LNCaP clone FGC (cell line): ENCODE measurements at regions not wholly inside any gene's neighbourhood (a gene's known extent, or its start where the extent isn't known, plus 50 kb on each side); places are given as distances from the start of the nearest gene placed in this dataset.
"Not testable (repeated sequence)": the region's sequence is repeated elsewhere in the genome, so short reads cannot be mapped to it uniquely, and the experiment has no call there.

Experiments used
- DNase-seq: peaks from one replicate; pipeline ENCODE4 v3.0.0-alpha.2; 2011; ENCODE audit warnings: low read depth
- H3K4me3 ChIP-seq: 2 replicates; pipeline ENCODE4 v1.5.1; 2011; ENCODE audit warnings: mild to moderate bottlenecking, low read depth, low read length, control low read depth
- CTCF ChIP-seq: IDR thresholded peaks from 2 replicates; pipeline ENCODE4 v1.5.1; 2012; ENCODE audit warnings: mild to moderate bottlenecking; ENCODE audit not compliant: control insufficient read depth, insufficient read depth; ENCODE audit errors: extremely low read depth

- no peak overlapping the region for H3K4me3 ChIP-seq
- no peak for DNase-seq
- TF ChIP-seq CTCF = no peak
Measured at GRCh38 chr2:131724019-131724418, 196.3 kb downstream of the CCDC74A start.

- H3K4me3 ChIP-seq, DNase-seq: not testable (repeated sequence)
Measured at GRCh38 chr2:131728451-131728850, 200.8 kb downstream of the CCDC74A start.

- H3K4me3 ChIP-seq, DNase-seq: not testable (repeated sequence)
Measured at GRCh38 chr2:131733530-131733929, 205.8 kb downstream of the CCDC74A start.

- not testable (repeated sequence) for H3K4me3 ChIP-seq
Measured at GRCh38 chr2:131736406-131736805, 208.7 kb downstream of the CCDC74A start.

GRCh38 chr2:131738533-131738932 is 210.8 kb downstream of the CCDC74A start:
- H3K4me3 ChIP-seq, DNase-seq: not testable (repeated sequence)

More at GRCh38 chr2:131736406-131736805, 208.7 kb downstream of the CCDC74A start:
- DNase-seq = not testable (repeated sequence)

GRCh38 chr2:131738996-131739434 is 211.3 kb downstream of the CCDC74A start:
- H3K4me3 ChIP-seq, DNase-seq: not testable (repeated sequence)

- no peak for DNase-seq
- no peak for TF ChIP-seq CTCF
- H3K4me3 ChIP-seq = no peak overlapping the region
Measured at GRCh38 chr2:131753640-131754561, 226.2 kb downstream of the CCDC74A start.

GRCh38 chr2:131754929-131755720 is 227.4 kb downstream of the CCDC74A start:
- no peak overlapping the region for H3K4me3 ChIP-seq
- no peak for DNase-seq
- TF ChIP-seq CTCF = no peak

- no peak for DNase-seq
- no peak for TF ChIP-seq CTCF
- H3K4me3 ChIP-seq = no peak overlapping the region
Measured at GRCh38 chr2:131756141-131756907, 228.6 kb downstream of the CCDC74A start.

GRCh38 chr2:131758941-131759340 is 231.3 kb downstream of the CCDC74A start:
- DNase-seq, H3K4me3 ChIP-seq: not testable (repeated sequence)

GRCh38 chr2:131774955-131775555 is 247.4 kb downstream of the CCDC74A start:
- not testable (repeated sequence) for DNase-seq, H3K4me3 ChIP-seq

GRCh38 chr2:131775903-131776506 is 248.3 kb downstream of the CCDC74A start:
- not testable (repeated sequence) for H3K4me3 ChIP-seq, DNase-seq

GRCh38 chr2:131780446-131780845 is 252.8 kb downstream of the CCDC74A start:
- not testable (repeated sequence) for H3K4me3 ChIP-seq, DNase-seq
